ENCODE measurements at regions not wholly inside any gene's neighbourhood (a gene's known extent, or its start where the extent isn't known, plus 50 kb on each side); places are given as distances from the start of the nearest gene placed in this dataset.
A peak's percentile ranks its signal among the peaks of the same experiment; 100 is the strongest.
"Not testable (repeated sequence)": the region's sequence is repeated elsewhere in the genome, so short reads cannot be mapped to it uniquely, and the experiment has no call there.

- not testable (repeated sequence) for DNase-seq
These were observed 51.0 kb upstream of the CDYL start for GRCh38 chr6:4725136-4725760.

GRCh38 chr6:4724727-4725126 lies 51.5 kb upstream of the CDYL start:
- not testable (repeated sequence) for DNase-seq

GRCh38 chr6:4723383-4723782 lies 52.8 kb upstream of the CDYL start:
- no peak for DNase-seq

- DNase-seq = not testable (repeated sequence)
These were observed 54.8 kb upstream of the CDYL start for GRCh38 chr6:4721368-4721767.

GRCh38 chr6:4719491-4719890 lies 56.7 kb upstream of the CDYL start:
- no peak for DNase-seq

GRCh38 chr6:4717856-4718255 lies 58.3 kb upstream of the CDYL start:
- DNase-seq = no peak

GRCh38 chr6:4717124-4717523 lies 59.1 kb upstream of the CDYL start:
- peak in 2 of 3 donors; percentile 12 to 61 for DNase-seq

GRCh38 chr6:4714961-4715501 lies 61.2 kb upstream of the CDYL start:
- no peak for DNase-seq

- DNase-seq = no peak
These were observed 63.9 kb upstream of the CDYL start for GRCh38 chr6:4712291-4712690.

GRCh38 chr6:4707011-4707410 lies 69.2 kb upstream of the CDYL start:
- DNase-seq = no peak

GRCh38 chr6:4705809-4706208 lies 70.4 kb upstream of the CDYL start:
- no peak for DNase-seq

GRCh38 chr6:4703382-4703781 lies 72.8 kb upstream of the CDYL start:
- no peak for DNase-seq

GRCh38 chr6:4698901-4699659 lies 77.1 kb upstream of the CDYL start:
- no peak for DNase-seq

GRCh38 chr6:4693173-4693970 lies 82.8 kb upstream of the CDYL start:
- peak in 1 of 3 donors; percentile 26 for DNase-seq

GRCh38 chr6:4692664-4693063 lies 83.5 kb upstream of the CDYL start:
- DNase-seq = no peak

GRCh38 chr6:4687989-4688947 lies 87.9 kb upstream of the CDYL start:
- DNase-seq = no peak

- DNase-seq = no peak
These were observed 88.6 kb upstream of the CDYL start for GRCh38 chr6:4687656-4687988.

GRCh38 chr6:4682431-4683097 lies 93.6 kb upstream of the CDYL start:
- no peak for DNase-seq

GRCh38 chr6:4678506-4679300 lies 97.5 kb upstream of the CDYL start:
- DNase-seq = no peak

- DNase-seq = no peak
These were observed 98.5 kb upstream of the CDYL start for GRCh38 chr6:4677751-4678065.
